GM12878 (cell line): ENCODE measurements at regions not wholly inside any gene's neighbourhood (a gene's known extent, or its start where the extent isn't known, plus 50 kb on each side); places are given as distances from the start of the nearest gene placed in this dataset.

Experiments
- ATAC-seq: fragments of 200-7000 bp; cut with Tn5 transposase; 3 replicates; pipeline ENCODE4 v1.9.1; 2020; ENCODE audit warnings: mild to moderate bottlenecking, moderate library complexity
- BruUV-seq: library from RNA; stranded (reverse); fragments of 400-500 nt; replicated peaks from 2 replicates; lab custom pipeline; 2021; lab: Mats Ljungman, UMichigan
- CTCF ChIA-PET: fragments of 300-600 bp; sonication (Branson Sonifier 250); formaldehyde crosslinking; extraction: SDS; loops from one replicate; lab custom pipeline; 2021; ENCODE audit warnings: inconsistent platforms; lab: Yijun Ruan, JAX
- POLR2A ChIA-PET: fragments of 350-600 bp; formaldehyde crosslinking; extraction: SDS; loops from one replicate; lab custom pipeline; 2021; ENCODE audit warnings: inconsistent platforms; lab: Charles Lee
- RAD21 ChIA-PET: fragments of 300-600 bp; sonication (Branson Sonifier 250); formaldehyde crosslinking; loops from one replicate; lab custom pipeline; 2023; ENCODE audit warnings: antibody characterized with exemption; ENCODE audit not compliant: unreplicated experiment; lab: Charles Lee
- SMC1A ChIA-PET: fragments of 300-600 bp; sonication (Branson Sonifier 250); formaldehyde crosslinking; loops from one replicate; lab custom pipeline; 2023; ENCODE audit not compliant: unreplicated experiment, uncharacterized antibody; lab: Charles Lee
- DNase-seq: peaks from one replicate; pipeline ENCODE4 v3.0.0-alpha.2; 2011; ENCODE audit warnings: low read depth, low spot score
- FAIRE-seq: peaks from 3 replicates; lab custom pipeline; 2011; peaks lifted over from hg19 to GRCh38; lab: Jason Lieb, UNC
- H2AFZ ChIP-seq: 2 replicates; pipeline ENCODE4 v1.6.0; 2011; ENCODE audit warnings: low read depth, low read length, control low read depth; ENCODE audit not compliant: control insufficient read depth
- H3K27ac ChIP-seq: 2 replicates; pipeline ENCODE4 v1.5.1; 2011; ENCODE audit warnings: control low read depth; ENCODE audit not compliant: control insufficient read depth, insufficient read depth
- H3K27me3 ChIP-seq, 2 experiments: replicated peaks in 1 of 2; 2 replicates each; pipeline versions ENCODE4 v1.6.0 to v1.6.1; 2011; ENCODE audit warnings: low read length in 1 of 2; ENCODE audit not compliant: control insufficient read depth in 2 of 2, insufficient read depth in 2 of 2
- H3K36me3 ChIP-seq, 2 experiments: 2 replicates each; pipeline ENCODE4 v1.5.1; 2011; ENCODE audit warnings: low read length in 1 of 2; ENCODE audit not compliant: control insufficient read depth in 2 of 2, insufficient read depth in 2 of 2
- H3K4me1 ChIP-seq: 2 replicates; pipeline ENCODE4 v1.6.1; 2011; ENCODE audit warnings: mild to moderate bottlenecking, low read length, moderate library complexity, mixed read lengths; ENCODE audit not compliant: control insufficient read depth, insufficient read depth
- H3K4me2 ChIP-seq: 2 replicates; pipeline ENCODE4 v1.6.0; 2011; ENCODE audit warnings: control low read depth; ENCODE audit not compliant: control insufficient read depth, insufficient read depth
- H3K4me3 ChIP-seq: fragments of 200-600 bp; sonication (generic); 2 replicates; pipeline ENCODE4 v1.5.1; 2016
- H3K79me2 ChIP-seq: 2 replicates; pipeline ENCODE4 v1.6.0; 2011; ENCODE audit warnings: low read length; ENCODE audit not compliant: control insufficient read depth, insufficient read depth
- H3K9ac ChIP-seq: 2 replicates; pipeline ENCODE4 v1.8.0; 2011; ENCODE audit warnings: low read length, control low read depth, mixed read lengths; ENCODE audit not compliant: control insufficient read depth, insufficient read depth
- H3K9me3 ChIP-seq: replicated peaks from 3 replicates; pipeline ENCODE4 v1.5.1; 2011; ENCODE audit warnings: mild to moderate bottlenecking, low read length; ENCODE audit not compliant: control insufficient read depth, insufficient read depth
- H4K20me1 ChIP-seq: 2 replicates; pipeline ENCODE4 v1.6.0; 2011; ENCODE audit not compliant: control insufficient read depth, insufficient read depth
- BCL11A ChIP-seq: IDR thresholded peaks from 2 replicates; pipeline ENCODE4 v1.6.1; 2011; ENCODE audit warnings: low read depth, low read length
- CREB1 ChIP-seq: IDR thresholded peaks from 2 replicates; pipeline ENCODE4 v1.6.1; 2012; ENCODE audit warnings: low read depth, mild to moderate bottlenecking, inconsistent platforms
- CREM ChIP-seq: IDR thresholded peaks from 2 replicates; pipeline ENCODE4 v1.6.1; 2014; ENCODE audit warnings: antibody characterized with exemption, low read depth
- EGR1 ChIP-seq, 2 experiments: IDR thresholded peaks; 1 replicate in 1 of 2; 2 replicates in 1 of 2; pipeline ENCODE4 v1.6.1; 2011 to 2012; ENCODE audit warnings: low read depth in 2 of 2, low read length in 2 of 2, borderline replicate concordance in 1 of 2, mild to moderate bottlenecking in 1 of 2, moderate library complexity in 1 of 2
- KLF5 ChIP-seq: fragments of 450-650 bp; IDR thresholded peaks from 2 replicates; pipeline ENCODE4 v1.6.1; 2014; ENCODE audit warnings: mild to moderate bottlenecking; ENCODE audit not compliant: partially characterized antibody
- MTA3 ChIP-seq: IDR thresholded peaks from 2 replicates; pipeline ENCODE4 v1.6.1; 2012; ENCODE audit warnings: low read length, inconsistent platforms, borderline replicate concordance
- MYC ChIP-seq: IDR thresholded peaks from 2 replicates; pipeline ENCODE4 v1.6.1; 2011; ENCODE audit warnings: mild to moderate bottlenecking, low read length, moderate library complexity, inconsistent platforms; ENCODE audit not compliant: insufficient read depth, insufficient replicate concordance, insufficient read length, severe bottlenecking
- NR2C1 ChIP-seq: fragments of 450-650 bp; IDR thresholded peaks from 2 replicates; pipeline ENCODE4 v1.6.1; 2017; ENCODE audit warnings: antibody characterized with exemption, mild to moderate bottlenecking, moderate library complexity
- RCOR1 ChIP-seq: conservative IDR thresholded peaks from 2 replicates; pipeline ENCODE4 v1.6.1; 2012; ENCODE audit warnings: low read depth, low read length, improper control_type of control experiment
- RUNX3 ChIP-seq: IDR thresholded peaks from 2 replicates; pipeline ENCODE4 v1.6.1; 2012; ENCODE audit warnings: low read length, inconsistent platforms
- TCF3 ChIP-seq: IDR thresholded peaks from 2 replicates; pipeline ENCODE4 v1.6.1; 2012; ENCODE audit warnings: low read depth, mild to moderate bottlenecking, low read length, borderline replicate concordance; ENCODE audit not compliant: insufficient read depth
- ZNF274 ChIP-seq: IDR thresholded peaks from one replicate; pipeline ENCODE4 v1.8.0; 2011; ENCODE audit not compliant: insufficient read length, insufficient read depth
- ZNF384 ChIP-seq: IDR thresholded peaks from 2 replicates; pipeline ENCODE4 v1.6.1; 2012; ENCODE audit warnings: low read depth, mild to moderate bottlenecking, low read length, improper control_type of control experiment, borderline replicate concordance
- whole genome bisulfite sequencing: methylation state at CpG from one replicate; pipeline ENCODE4 v1.1.6; 2016; ENCODE audit warnings: low lambda C conversion rate; ENCODE audit not compliant: insufficient replicate concordance, insufficient coverage; ENCODE audit errors: missing lambda C conversion rate; 5-methylcytosine and 5-hydroxymethylcytosine counted together
- in situ Hi-C: fragments of 300-500 bp; cut with MboI; formaldehyde crosslinking; loops from 9 replicates; pipeline ENCODE4 v1.14.3; 2018; ENCODE audit warnings: mixed read lengths
- intact Hi-C: fragments of 100-400 bp; cut with micrococcal nuclease; formaldehyde crosslinking; loops from one replicate; pipeline ENCODE4 v1.14.2; 2022; ENCODE audit not compliant: unreplicated experiment
- TF ChIP-seq, protein P1 (sequence below): fragments of 450-650 bp; IDR thresholded peaks from 2 replicates; pipeline ENCODE4 v1.6.1; 2014; ENCODE audit warnings: mild to moderate bottlenecking

GRCh38 chr1:80769208-80769750, 1031.5 kb upstream of the ADGRL2 start:
- no peaks in the 10 kb centered on the region for H3K36me3 ChIP-seq
- CTCF ChIA-PET, result interaction anchor here (1.0 to 1.3 kb wide), 2 partner anchors 9 to 19 kb away, joined by 3 to 4 read pairs; no protein-coding TSS in a partner anchor
- RAD21 ChIA-PET, result no interaction called here
- intact Hi-C loops, result no loop called here
- no peaks in the 10 kb centered on the region for H3K9me3 ChIP-seq
- 25% methylated on average over 3 of the region's 3 CpGs for WGBS
- no peak overlapping the region for H3K9ac ChIP-seq
- no peak for DNase-seq
- no peak overlapping the region for H3K27ac ChIP-seq
- no peaks in the 10 kb centered on the region for H3K79me2 ChIP-seq
- H3K4me2 ChIP-seq, result no peak overlapping the region
- TF ChIP-seq NR2C1 (no peak), RCOR1 (no peak)
- TF ChIP-seq, all 136 proteins: peak for 0
- in situ Hi-C loops, result no loop called here
- Histone ChIP-seq H3K27me3 (no peaks in the 10 kb centered on the region), H4K20me1 (no peaks in the 10 kb centered on the region), H3K4me3 (no peak overlapping the region), H2AFZ (no peak overlapping the region), H3K4me1 (no peaks in the 10 kb centered on the region)
- ATAC-seq (no peak), FAIRE-seq (no peak)
- ChIA-PET SMC1A (interaction anchor here (1.5 kb wide), 1 partner anchor 9 kb away, joined by 3 read pairs; no protein-coding TSS in a partner anchor), POLR2A (no interaction called here)
- no TSS peak for BruUV-seq

GRCh38 chr1:80767711-80768110, 1033.0 kb upstream of the ADGRL2 start:
- FAIRE-seq (no peak), ATAC-seq (no peak), DNase-seq (no peak)
- Histone ChIP-seq H2AFZ (no peak overlapping the region), H3K27ac (no peak overlapping the region), H3K9me3 (no peaks in the 10 kb centered on the region), H3K4me3 (no peak overlapping the region), H3K9ac (no peak overlapping the region), H3K79me2 (no peaks in the 10 kb centered on the region), H3K27me3 (no peaks in the 10 kb centered on the region), H3K4me1 (no peaks in the 10 kb centered on the region), H3K36me3 (no peaks in the 10 kb centered on the region), H4K20me1 (no peaks in the 10 kb centered on the region), H3K4me2 (no peak overlapping the region)
- ChIA-PET RAD21 (no interaction called here), SMC1A (no interaction called here), CTCF (no interaction called here), POLR2A (no interaction called here)
- BruUV-seq, result no TSS peak
- in situ Hi-C loops, result no loop called here
- intact Hi-C loops, result no loop called here
- no peak for TF ChIP-seq MYC
- TF ChIP-seq ZNF274, result no peak
- no peak for TF ChIP-seq ZNF384
- no peak for TF ChIP-seq BCL11A
- no peak for TF ChIP-seq KLF5
- TF ChIP-seq, protein P1, sequence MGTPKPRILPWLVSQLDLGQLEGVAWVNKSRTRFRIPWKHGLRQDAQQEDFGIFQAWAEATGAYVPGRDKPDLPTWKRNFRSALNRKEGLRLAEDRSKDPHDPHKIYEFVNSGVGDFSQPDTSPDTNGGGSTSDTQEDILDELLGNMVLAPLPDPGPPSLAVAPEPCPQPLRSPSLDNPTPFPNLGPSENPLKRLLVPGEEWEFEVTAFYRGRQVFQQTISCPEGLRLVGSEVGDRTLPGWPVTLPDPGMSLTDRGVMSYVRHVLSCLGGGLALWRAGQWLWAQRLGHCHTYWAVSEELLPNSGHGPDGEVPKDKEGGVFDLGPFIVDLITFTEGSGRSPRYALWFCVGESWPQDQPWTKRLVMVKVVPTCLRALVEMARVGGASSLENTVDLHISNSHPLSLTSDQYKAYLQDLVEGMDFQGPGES, result no peak
- no peak for TF ChIP-seq RUNX3
- no peak for TF ChIP-seq CREM
- no peak for TF ChIP-seq TCF3
- no peak for TF ChIP-seq CREB1
- no peak for TF ChIP-seq EGR1 (IDR thresholded peaks at IDR 0.05; ENCODE audit: borderline replicate concordance in 1 of 2, low read depth in 2 of 2, low read length in 2 of 2)
- no peak for TF ChIP-seq MTA3
- WGBS, result 0% methylated on average over 2 of the region's 2 CpGs
